ENCODE measurements at regions not wholly inside any gene's neighbourhood (a gene's known extent, or its start where the extent isn't known, plus 50 kb on each side); places are given as distances from the start of the nearest gene placed in this dataset.

- Histone ChIP-seq H3K14ac (ENCODE audit: insufficient read depth, low read length) (no peak overlapping the region), H3K56ac (ENCODE audit: insufficient read length, low read depth, low read length) (no peak overlapping the region), H3K18ac (ENCODE audit: insufficient read length, low read depth, low read length) (no peak overlapping the region), H2BK20ac (ENCODE audit: low read depth, low read length, poor library complexity, severe bottlenecking) (no peak overlapping the region), H3K23me2 (ENCODE audit: insufficient read length, low read depth, low read length, poor library complexity, severe bottlenecking) (no peaks in the 10 kb centered on the region), H2BK12ac (ENCODE audit: insufficient read length, low read depth, low read length) (no peak overlapping the region), H4K91ac (ENCODE audit: insufficient read length, low read depth, low read length) (no peak overlapping the region), H2AK5ac (ENCODE audit: insufficient read length, low read length) (no peak overlapping the region), H4K20me1 (ENCODE audit: control insufficient read depth, insufficient read depth, insufficient read length) (no peaks in the 10 kb centered on the region), H3T11ph (ENCODE audit: low read length) (no peak overlapping the region), H3K79me1 (ENCODE audit: insufficient read depth, low read depth, low read length, poor library complexity, severe bottlenecking) (no peaks in the 10 kb centered on the region), H3K4ac (ENCODE audit: low read depth, low read length) (no peak overlapping the region), H2BK15ac (ENCODE audit: low read depth, low read length) (no peak overlapping the region), H3K27ac (ENCODE audit: insufficient read length, low read depth, low read length) (no peak overlapping the region), H3K27me3 (ENCODE audit: insufficient read depth, low read length) (no peaks in the 10 kb centered on the region), H3K9ac (ENCODE audit: extremely low read depth, insufficient read length, low read length) (no peak overlapping the region), H3K79me2 (ENCODE audit: insufficient read depth, low read length) (no peaks in the 10 kb centered on the region), H3K9me3 (ENCODE audit: control insufficient read depth, low read depth, low read length) (no peaks in the 10 kb centered on the region), H4K8ac (replicated peaks; ENCODE audit: insufficient read length, low read depth, low read length) (no peak overlapping the region), H2BK120ac (ENCODE audit: low read depth, low read length, poor library complexity, severe bottlenecking) (no peak overlapping the region), H3K4me1 (ENCODE audit: insufficient read depth, low read length) (no peaks in the 10 kb centered on the region), H2AFZ (ENCODE audit: low read length) (no peak overlapping the region), H3K4me2 (ENCODE audit: insufficient read depth, insufficient read length, low read length) (no peak overlapping the region), H2BK5ac (ENCODE audit: insufficient read length, low read length) (no peak overlapping the region), H3K23ac (ENCODE audit: insufficient read length, low read depth, low read length) (no peak overlapping the region), H4K5ac (ENCODE audit: insufficient read length, low read depth, low read length) (no peak overlapping the region)
- no peak for DNase-seq
- Mint-ChIP-seq H3K27ac (no peak overlapping the region), H3K4me1 (peaks cover 0 to under 1% of the 10 kb centered on the region in 2 experiments; a peak in 2 of 4 replicates), H3K27me3 (ENCODE audit: low read depth) (no peaks in the 10 kb centered on the region), H3K9me3 (no peaks in the 10 kb centered on the region), H3K4me3 (no peak overlapping the region), H3K36me3 (ENCODE audit: insufficient read depth in 1 of 3, low read depth in 3 of 3) (no peaks in the 10 kb centered on the region)
- no CpG with 5 or more reads among the region's 3 CpGs for WGBS (ENCODE audit: extremely low coverage, insufficient read length, low lambda C conversion rate)
- no peak for TF ChIP-seq CTCF (conservative IDR thresholded peaks at IDR 0.05)
Measured at GRCh38 chr13:46982856-46983582, 86.2 kb upstream of the HTR2A start.

All from H9 (cell line).